ENCODE measurements at regions not wholly inside any gene's neighbourhood (a gene's known extent, or its start where the extent isn't known, plus 50 kb on each side); places are given as distances from the start of the nearest gene placed in this dataset.

DNA sequence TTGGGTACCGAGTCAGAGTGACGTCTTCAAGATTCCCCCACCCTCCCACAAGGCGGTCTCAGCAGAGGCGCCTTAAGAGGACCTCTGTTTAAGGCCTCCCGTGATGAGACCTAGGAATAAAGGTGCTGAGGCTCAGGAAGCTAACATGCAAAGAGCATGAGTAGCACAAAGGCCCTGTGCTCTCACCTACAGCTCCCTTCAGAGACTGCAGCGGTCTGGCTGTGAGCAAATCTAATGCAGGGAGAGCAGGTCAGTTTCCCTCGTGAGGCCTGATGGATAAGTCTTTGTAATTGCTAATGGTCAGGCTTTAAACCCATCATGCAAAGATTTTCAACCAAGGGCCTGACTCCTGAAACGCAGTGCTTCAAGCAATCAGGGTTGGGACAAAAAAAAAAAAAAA, 909.3 kb upstream of the GHITM start:
- TF ChIP-seq, protein P1, sequence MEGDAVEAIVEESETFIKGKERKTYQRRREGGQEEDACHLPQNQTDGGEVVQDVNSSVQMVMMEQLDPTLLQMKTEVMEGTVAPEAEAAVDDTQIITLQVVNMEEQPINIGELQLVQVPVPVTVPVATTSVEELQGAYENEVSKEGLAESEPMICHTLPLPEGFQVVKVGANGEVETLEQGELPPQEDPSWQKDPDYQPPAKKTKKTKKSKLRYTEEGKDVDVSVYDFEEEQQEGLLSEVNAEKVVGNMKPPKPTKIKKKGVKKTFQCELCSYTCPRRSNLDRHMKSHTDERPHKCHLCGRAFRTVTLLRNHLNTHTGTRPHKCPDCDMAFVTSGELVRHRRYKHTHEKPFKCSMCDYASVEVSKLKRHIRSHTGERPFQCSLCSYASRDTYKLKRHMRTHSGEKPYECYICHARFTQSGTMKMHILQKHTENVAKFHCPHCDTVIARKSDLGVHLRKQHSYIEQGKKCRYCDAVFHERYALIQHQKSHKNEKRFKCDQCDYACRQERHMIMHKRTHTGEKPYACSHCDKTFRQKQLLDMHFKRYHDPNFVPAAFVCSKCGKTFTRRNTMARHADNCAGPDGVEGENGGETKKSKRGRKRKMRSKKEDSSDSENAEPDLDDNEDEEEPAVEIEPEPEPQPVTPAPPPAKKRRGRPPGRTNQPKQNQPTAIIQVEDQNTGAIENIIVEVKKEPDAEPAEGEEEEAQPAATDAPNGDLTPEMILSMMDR (IDR thresholded peaks at IDR 0.05; ENCODE audit: low read length), result no peak
- TF ChIP-seq EZH2 (optimal IDR thresholded peaks at IDR 0.05; ENCODE audit: low read depth, low read length) (no peak), EZH2phosphoT487 (IDR thresholded peaks at IDR 0.05; ENCODE audit: low read length) (no peak)

Measured in MM.1S (cell line).